ENCODE measurements at regions not wholly inside any gene's neighbourhood (a gene's known extent, or its start where the extent isn't known, plus 50 kb on each side); places are given as distances from the start of the nearest gene placed in this dataset.

- H3K9me3 Mint-ChIP-seq (ENCODE audit: insufficient read depth), result no peaks in the 10 kb centered on the region
- H3K4me2 ChIP-seq (replicated peaks; ENCODE audit: low read depth, low read length, poor library complexity, severe bottlenecking), result no peak overlapping the region
- H3K36me3 ChIP-seq (replicated peaks in 1 of 2; ENCODE audit: control extremely low read depth in 1 of 2, control insufficient read depth in 1 of 2, extremely low read depth in 1 of 2, insufficient read depth in 2 of 2, low read length in 1 of 2), result no peaks in the 10 kb centered on the region
- whole genome bisulfite sequencing (ENCODE audit: insufficient coverage), result 90% methylated on average over 4 of the region's 7 CpGs
- CTCF ChIA-PET, result no interaction called here
- H2AFZ ChIP-seq (ENCODE audit: insufficient read depth, low read depth, low read length, poor library complexity, severe bottlenecking), result no peak overlapping the region
- DNase-seq (no peak), ATAC-seq (ENCODE audit: low read depth) (no peak)
- H3K9me3 ChIP-seq (ENCODE audit: control extremely low read depth in 1 of 3, control insufficient read depth in 2 of 3, insufficient read depth in 1 of 3, low read length in 2 of 3), result peaks cover 0 to 4% (median 1%) of the 10 kb centered on the region in 3 donors
- no peaks in the 10 kb centered on the region for H3K27me3 ChIP-seq (replicated peaks in 1 of 4; ENCODE audit: control extremely low read depth in 1 of 4, control insufficient read depth in 3 of 4, insufficient read depth in 4 of 4, low read length in 3 of 4)
- H3K4me1 ChIP-seq (ENCODE audit: control insufficient read depth in 2 of 2, insufficient read depth in 2 of 2, low read length in 2 of 2), result no peaks in the 10 kb centered on the region
- no peak overlapping the region for H3K27ac Mint-ChIP-seq
- H3K4me3 ChIP-seq (ENCODE audit: control extremely low read depth in 1 of 5, extremely low read depth in 1 of 5, insufficient read depth in 1 of 5, low read depth in 2 of 5, low read length in 4 of 5), result no peak overlapping the region
- H3K4me1 Mint-ChIP-seq, result no peaks in the 10 kb centered on the region
- no peak overlapping the region for H3K27ac ChIP-seq (ENCODE audit: low read length in 2 of 2)
- TF ChIP-seq, protein P1, sequence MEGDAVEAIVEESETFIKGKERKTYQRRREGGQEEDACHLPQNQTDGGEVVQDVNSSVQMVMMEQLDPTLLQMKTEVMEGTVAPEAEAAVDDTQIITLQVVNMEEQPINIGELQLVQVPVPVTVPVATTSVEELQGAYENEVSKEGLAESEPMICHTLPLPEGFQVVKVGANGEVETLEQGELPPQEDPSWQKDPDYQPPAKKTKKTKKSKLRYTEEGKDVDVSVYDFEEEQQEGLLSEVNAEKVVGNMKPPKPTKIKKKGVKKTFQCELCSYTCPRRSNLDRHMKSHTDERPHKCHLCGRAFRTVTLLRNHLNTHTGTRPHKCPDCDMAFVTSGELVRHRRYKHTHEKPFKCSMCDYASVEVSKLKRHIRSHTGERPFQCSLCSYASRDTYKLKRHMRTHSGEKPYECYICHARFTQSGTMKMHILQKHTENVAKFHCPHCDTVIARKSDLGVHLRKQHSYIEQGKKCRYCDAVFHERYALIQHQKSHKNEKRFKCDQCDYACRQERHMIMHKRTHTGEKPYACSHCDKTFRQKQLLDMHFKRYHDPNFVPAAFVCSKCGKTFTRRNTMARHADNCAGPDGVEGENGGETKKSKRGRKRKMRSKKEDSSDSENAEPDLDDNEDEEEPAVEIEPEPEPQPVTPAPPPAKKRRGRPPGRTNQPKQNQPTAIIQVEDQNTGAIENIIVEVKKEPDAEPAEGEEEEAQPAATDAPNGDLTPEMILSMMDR (IDR thresholded peaks at IDR 0.05), result no peak
- TF ChIP-seq EZH2 (IDR thresholded peaks at IDR 0.05; ENCODE audit: borderline replicate concordance, insufficient read depth, low read depth, low read length, poor library complexity, severe bottlenecking), result no peak
- no peaks in the 10 kb centered on the region for H3K27me3 Mint-ChIP-seq
- no peak overlapping the region for H3K4me3 Mint-ChIP-seq
- intact Hi-C loops (cut with micrococcal nuclease), result no loop called here
- no peak overlapping the region for H3K9ac ChIP-seq (ENCODE audit: low read length)
- no peaks in the 10 kb centered on the region for H3K79me2 ChIP-seq (ENCODE audit: control insufficient read depth, insufficient read depth, low read length)
- POLR2A ChIA-PET, result no interaction called here
- H4K20me1 ChIP-seq (ENCODE audit: control insufficient read depth, insufficient read depth, low read length, poor library complexity, severe bottlenecking), result no peaks in the 10 kb centered on the region
Measured at GRCh38 chr2:6739547-6739946, 126.2 kb downstream of the CMPK2 start.

DNA sequence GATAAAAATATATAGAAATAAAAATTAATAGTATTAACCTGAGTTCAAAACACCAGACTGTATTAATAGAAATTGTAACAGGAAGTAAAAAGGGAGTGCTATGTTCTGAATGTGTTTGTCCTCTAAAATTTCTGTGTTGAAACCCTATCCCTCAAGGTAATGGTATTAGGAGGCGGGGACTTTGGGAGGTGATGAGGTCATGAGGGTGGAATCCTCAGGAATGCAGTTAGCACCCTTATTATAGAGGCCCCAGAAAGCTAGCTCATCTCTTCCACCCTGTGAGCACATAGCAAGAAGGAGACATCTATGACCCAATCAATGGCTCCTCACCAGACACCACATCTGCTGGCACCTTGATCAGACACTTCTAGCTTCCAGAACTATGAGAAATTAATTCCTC is 124.5 kb downstream of the CMPK2 start:
- POLR2A ChIA-PET, result no interaction called here
- 100% methylated on average over 1 of the region's 1 CpG for WGBS (ENCODE audit: insufficient coverage)
- TF ChIP-seq EZH2 (IDR thresholded peaks at IDR 0.05; ENCODE audit: borderline replicate concordance, insufficient read depth, low read depth, low read length, poor library complexity, severe bottlenecking), result no peak
- TF ChIP-seq, protein P1 (IDR thresholded peaks at IDR 0.05), result no peak

More for the DNA sequence above, 124.5 kb downstream of the CMPK2 start:
- H3K4me1 ChIP-seq (ENCODE audit: control insufficient read depth in 2 of 2, insufficient read depth in 2 of 2, low read length in 2 of 2), result no peaks in the 10 kb centered on the region
- no peak overlapping the region for H3K4me2 ChIP-seq (replicated peaks; ENCODE audit: low read depth, low read length, poor library complexity, severe bottlenecking)
- no peaks in the 10 kb centered on the region for H4K20me1 ChIP-seq (ENCODE audit: control insufficient read depth, insufficient read depth, low read length, poor library complexity, severe bottlenecking)
- no peak overlapping the region for H3K4me3 ChIP-seq (ENCODE audit: control extremely low read depth in 1 of 5, extremely low read depth in 1 of 5, insufficient read depth in 1 of 5, low read depth in 2 of 5, low read length in 4 of 5)
- H3K36me3 ChIP-seq (replicated peaks in 1 of 2; ENCODE audit: control extremely low read depth in 1 of 2, control insufficient read depth in 1 of 2, extremely low read depth in 1 of 2, insufficient read depth in 2 of 2, low read length in 1 of 2), result no peaks in the 10 kb centered on the region
- H2AFZ ChIP-seq (ENCODE audit: insufficient read depth, low read depth, low read length, poor library complexity, severe bottlenecking), result no peak overlapping the region
- no peaks in the 10 kb centered on the region for H3K27me3 ChIP-seq (replicated peaks in 1 of 4; ENCODE audit: control extremely low read depth in 1 of 4, control insufficient read depth in 3 of 4, insufficient read depth in 4 of 4, low read length in 3 of 4)
- ATAC-seq (ENCODE audit: low read depth), result no peak
- H3K79me2 ChIP-seq (ENCODE audit: control insufficient read depth, insufficient read depth, low read length), result no peaks in the 10 kb centered on the region
- no peak overlapping the region for H3K9ac ChIP-seq (ENCODE audit: low read length)
- CTCF ChIA-PET, result no interaction called here
- intact Hi-C loops (cut with micrococcal nuclease), result no loop called here
- Mint-ChIP-seq H3K4me3 (no peak overlapping the region), H3K9me3 (ENCODE audit: insufficient read depth) (no peaks in the 10 kb centered on the region), H3K27me3 (peaks cover 9% of the 10 kb centered on the region), H3K27ac (no peak overlapping the region), H3K4me1 (no peaks in the 10 kb centered on the region)
- H3K27ac ChIP-seq (ENCODE audit: low read length in 2 of 2), result no peak overlapping the region
- H3K9me3 ChIP-seq (ENCODE audit: control extremely low read depth in 1 of 3, control insufficient read depth in 2 of 3, insufficient read depth in 1 of 3, low read length in 2 of 3), result peaks cover 0 to 4% (median 1%) of the 10 kb centered on the region in 3 donors
- no peak for DNase-seq

Measured in B cell (primary cell).